Peyer's patch (tissue), 4 donors: ENCODE measurements at regions not wholly inside any gene's neighbourhood (a gene's known extent, or its start where the extent isn't known, plus 50 kb on each side); places are given as distances from the start of the nearest gene placed in this dataset.

ENCODE experiments used
- CTCF ChIP-seq, 6 experiments: fragments of 450-650 bp in 4 of 6; fragments of 200-600 bp in 2 of 6; sonication (generic) in 1 of 6; IDR thresholded peaks; one replicate each; pipeline ENCODE4 v1.5.1; 2017 to 2019; ENCODE audit warnings: antibody characterized with exemption in 6 of 6, mild to moderate bottlenecking in 3 of 6, moderate library complexity in 1 of 6
- POLR2A ChIP-seq, 2 donors: fragments of 450-650 bp; IDR thresholded peaks; one replicate each; pipeline ENCODE4 v1.5.1; 2017; ENCODE audit warnings: antibody characterized with exemption in 2 of 2, mild to moderate bottlenecking in 2 of 2, moderate library complexity in 2 of 2

- TF ChIP-seq CTCF (IDR thresholded peaks at IDR 0.05): no peak
- no peak for TF ChIP-seq POLR2A (IDR thresholded peaks at IDR 0.05)
Observed at GRCh38 chr6:19039287-19039686, 652.1 kb downstream of the RNF144B start.
